ENCODE measurements at regions not wholly inside any gene's neighbourhood (a gene's known extent, or its start where the extent isn't known, plus 50 kb on each side); places are given as distances from the start of the nearest gene placed in this dataset.

DNA sequence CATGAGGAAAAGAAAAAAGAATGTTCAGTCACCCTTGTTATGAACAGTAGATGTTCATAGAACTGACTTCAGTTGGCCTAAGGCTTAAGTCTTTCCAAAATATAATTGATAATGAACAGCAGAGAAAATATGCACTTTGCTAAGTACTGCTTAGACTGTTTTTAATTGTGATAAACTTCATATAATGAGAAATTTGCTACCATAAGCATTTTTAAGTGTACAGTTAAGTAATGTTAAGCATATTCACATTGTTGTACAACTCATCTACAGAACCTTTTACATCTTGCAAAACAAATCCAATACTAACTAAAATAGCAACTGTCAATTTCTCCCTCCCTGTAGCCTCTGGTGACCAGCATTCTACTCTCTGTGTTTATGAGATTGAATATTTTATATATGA lies 792.2 kb upstream of the LCORL start:
- DNase-seq = no peak

DNA sequence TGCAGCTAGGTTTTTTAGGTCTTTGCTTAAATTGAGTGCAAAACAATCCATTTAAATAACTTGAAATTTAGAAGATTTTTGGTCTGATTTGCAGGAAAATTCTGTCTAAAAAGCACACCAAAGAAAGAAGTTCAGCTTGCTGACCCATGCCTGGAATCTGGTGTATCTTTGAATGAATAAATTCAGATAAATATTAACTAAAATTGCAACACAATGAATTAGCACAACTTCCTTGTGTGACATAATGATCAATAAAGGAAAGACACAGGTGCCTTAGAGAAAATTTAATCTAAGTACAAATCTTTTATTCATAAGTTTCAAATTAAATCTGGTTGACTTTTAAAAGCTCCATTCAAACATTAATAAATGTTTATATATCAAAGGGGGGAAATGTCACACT lies 791.5 kb upstream of the LCORL start:
- DNase-seq = no peak

DNA sequence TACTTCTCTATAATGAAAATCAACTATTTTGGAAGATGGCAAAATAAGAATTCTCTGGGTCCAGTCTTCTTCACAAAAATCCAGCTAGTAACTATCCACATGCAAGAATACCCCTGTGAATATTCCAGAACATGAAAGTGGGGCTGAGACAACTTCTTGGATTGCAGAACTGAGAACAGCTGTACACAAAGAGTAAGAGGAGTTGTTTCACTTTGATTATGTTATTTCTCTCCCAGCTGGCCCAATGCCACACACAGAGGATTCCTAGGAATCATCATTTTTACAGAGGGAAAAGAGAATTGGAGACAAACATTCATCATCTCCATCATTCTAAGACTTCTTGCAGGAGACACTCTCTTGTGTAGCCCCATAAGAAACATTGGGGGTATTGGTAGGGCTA lies 782.2 kb upstream of the LCORL start:
- no peak for DNase-seq

DNA sequence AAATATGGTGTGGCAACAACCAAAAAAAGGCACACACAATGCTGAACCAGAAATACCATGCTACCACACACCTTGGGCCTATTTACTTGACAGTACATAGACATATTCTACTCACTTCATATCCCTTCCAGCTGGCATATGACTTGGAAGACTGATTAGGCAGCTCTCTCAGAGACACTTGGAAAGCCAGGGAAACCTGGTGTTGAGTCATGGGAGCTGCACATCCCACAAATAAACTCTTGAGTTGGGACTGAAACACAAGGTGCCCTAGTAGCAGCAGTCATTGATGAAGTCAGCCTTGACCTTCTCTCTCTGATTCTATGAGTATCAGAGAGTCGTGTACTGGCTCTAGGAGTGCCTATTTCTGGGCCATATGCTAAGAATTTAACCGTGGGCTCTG lies 776.6 kb upstream of the LCORL start:
- DNase-seq = no peak

DNA sequence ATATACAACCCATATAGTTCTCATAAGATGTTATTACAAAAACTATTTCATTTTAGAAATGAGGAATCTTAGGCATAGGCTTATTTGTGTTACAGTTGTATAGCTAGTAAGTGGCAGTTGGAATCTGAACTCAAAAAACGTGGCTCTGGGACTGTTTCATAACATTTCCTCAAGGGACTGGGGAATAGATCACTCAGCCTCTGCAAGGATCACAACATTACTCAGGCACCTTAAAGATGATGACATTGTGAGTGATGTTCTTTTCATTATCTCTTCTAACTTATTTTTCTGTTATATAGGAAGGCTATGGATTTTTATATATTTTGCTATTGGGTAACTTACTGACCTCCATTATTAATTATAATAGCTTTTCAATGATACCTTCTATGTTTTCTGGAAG lies 774.2 kb upstream of the LCORL start:
- no peak for DNase-seq

DNA sequence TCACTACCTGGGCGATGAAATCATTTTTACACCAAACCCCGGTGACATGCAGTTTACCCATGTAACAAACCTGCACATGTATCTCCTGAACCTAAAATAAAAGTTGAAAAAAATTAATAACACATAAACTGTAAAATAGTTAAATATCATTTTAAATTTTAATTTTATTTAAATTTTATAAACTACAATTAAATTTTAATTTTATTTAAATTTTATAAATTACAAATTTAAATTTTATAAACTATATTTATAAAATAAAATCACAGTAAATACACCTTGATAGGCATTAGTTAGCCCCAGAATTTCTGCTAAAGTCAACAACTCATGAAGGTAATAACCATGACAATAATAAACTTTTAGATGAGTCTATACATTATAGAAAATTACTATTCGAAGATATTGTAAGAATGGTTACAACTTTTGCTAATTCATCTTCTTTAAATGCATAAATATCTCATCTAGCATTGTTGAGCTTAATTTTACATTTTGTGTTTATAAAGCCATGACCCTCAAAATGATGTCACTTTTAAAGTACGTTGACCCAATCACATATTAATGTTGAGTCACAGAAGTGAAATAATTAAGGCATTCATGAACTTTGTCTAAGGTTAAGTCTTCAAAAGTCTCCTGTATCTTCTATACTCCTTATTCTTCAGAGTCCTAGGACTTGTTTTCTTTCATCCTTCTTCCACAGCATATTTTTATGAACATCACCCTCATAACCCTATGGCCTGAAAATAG lies 755.8 kb upstream of the LCORL start:
- DNase-seq = no peak

DNA sequence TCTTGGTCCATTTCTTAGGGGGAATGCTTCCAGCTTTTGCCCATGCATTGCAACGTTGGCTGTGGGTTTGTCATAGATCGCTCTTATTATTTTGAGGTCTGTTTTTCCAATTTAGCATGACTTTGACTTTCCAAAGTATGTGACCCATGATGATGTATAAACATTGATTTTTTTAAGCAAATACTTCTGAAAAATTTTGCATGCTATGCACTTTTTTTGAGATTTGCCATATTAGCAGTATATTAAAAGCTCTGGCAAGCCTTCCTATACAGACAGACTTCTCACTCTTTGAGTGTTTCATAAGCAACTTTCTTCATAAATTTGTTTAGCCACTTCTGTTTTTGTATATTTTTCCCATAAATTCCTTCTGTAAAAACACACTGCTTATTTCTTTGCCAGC lies 746.4 kb upstream of the LCORL start:
- no peak for DNase-seq

DNA sequence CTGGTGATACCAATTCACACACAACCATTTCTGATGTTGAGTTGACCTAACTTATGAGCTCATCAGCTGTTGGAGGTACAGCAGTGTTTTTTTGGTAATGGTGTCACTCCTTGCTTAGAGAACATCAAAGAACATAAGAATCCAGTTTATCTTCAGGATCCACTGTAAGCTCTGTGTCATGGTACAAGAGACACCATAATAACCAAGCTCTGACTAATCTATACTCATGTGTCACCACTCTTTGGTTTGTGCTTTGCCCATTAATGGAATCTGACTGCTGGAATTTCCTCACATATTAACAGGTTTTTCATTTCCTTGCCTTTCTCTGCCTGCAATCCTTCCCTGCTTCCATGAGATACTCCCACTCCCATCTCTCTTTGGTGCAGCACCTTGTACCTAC lies 735.1 kb upstream of the LCORL start:
- no peak for DNase-seq

DNA sequence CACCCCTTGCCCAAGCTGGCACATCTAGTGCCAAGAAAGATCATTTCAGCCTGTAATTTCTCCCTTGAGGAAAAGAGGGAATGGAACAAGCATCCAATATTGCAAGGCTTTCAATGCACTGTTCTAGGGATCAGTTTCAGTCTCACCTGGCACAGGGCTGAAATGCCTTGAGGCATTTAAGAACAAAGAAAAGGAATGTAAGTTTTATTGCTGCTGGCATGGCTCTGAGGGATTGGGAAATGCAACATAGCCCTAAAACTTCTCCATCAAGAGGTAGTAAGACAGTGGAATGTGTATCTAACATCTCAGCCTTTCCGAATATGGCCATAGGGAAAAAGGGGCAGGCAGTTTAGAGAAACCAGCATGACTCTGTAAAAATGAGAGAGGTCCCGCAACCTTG lies 732.6 kb upstream of the LCORL start:
- DNase-seq = no peak

DNA sequence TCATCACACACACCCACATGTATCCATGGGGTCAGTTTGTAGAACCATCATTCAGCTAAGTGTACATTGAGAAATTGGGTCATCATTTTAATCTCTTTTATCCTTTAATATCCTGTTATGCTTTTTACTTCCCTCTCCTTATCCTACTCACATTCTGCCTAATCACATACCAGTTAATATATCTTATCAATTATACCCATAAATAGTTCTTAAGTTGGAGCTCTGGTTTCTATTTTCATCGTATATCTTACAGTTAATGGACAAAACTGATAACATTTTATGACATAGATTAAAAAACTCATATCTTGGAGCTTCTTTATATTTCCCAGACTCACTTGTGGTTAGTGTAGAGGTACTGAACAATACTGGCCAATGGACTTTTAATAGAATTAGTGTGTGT lies 729.5 kb upstream of the LCORL start:
- no peak for DNase-seq

DNA sequence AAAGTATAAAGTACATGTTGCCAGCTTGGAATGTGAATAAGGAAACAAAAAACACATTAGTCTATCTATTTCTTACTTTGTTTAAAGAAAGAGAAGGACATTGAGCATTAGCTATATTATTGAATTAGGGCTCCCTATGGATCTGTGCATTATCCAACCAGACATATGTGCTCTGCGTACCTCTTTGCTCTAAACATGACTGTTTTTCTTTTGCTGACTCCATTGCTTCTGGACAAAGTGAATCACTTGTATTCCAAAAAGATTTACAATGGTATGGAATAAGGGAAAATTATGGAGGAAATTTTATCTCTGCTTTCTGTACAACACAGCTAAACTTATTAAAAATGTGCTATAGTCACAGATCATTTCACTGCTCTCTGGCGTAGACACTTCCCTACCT lies 727.8 kb upstream of the LCORL start:
- DNase-seq = no peak

DNA sequence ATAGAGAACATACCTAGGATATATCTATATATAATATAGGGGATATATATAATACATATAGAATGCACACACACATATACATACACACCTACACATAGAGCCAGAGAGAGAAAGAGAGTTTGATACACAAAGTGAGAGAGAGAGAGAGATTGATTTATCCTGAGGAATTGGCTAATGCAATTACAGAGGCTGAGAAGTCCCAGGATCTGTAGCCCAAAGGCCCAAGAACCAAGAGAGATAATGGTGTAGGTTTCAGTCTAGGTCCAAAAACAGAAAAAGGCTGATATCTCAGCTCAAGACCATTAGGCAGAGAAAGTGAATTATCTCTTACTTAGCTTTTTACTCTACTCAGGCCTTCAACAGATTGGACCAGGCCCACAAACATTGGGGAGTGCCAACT lies 715.0 kb upstream of the LCORL start:
- no peak for DNase-seq

DNA sequence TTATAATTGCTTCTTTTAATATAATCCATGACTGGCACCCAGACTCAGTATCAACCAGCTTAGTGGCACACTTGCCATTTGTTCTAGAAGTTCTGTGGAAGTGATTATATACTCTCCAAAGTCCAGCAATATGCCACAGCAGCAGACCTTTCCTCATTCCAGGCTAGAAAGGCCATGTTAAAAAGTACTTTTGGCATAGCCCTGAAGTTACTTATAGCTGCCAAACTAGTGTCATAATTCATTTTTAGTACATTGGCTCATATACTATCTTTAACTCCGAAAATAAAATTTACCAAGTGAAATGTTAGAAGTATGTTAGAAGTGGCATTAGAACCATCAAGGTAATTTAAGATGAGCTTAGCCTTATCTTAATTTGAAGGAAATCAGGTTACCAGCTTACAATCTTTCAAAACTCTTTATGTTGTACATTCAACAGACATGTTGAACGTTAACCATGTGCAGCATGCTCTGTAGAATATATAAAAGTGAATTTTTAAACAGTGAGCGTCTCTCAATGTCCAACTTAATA lies 714.2 kb upstream of the LCORL start:
- DNase-seq = no peak

DNA sequence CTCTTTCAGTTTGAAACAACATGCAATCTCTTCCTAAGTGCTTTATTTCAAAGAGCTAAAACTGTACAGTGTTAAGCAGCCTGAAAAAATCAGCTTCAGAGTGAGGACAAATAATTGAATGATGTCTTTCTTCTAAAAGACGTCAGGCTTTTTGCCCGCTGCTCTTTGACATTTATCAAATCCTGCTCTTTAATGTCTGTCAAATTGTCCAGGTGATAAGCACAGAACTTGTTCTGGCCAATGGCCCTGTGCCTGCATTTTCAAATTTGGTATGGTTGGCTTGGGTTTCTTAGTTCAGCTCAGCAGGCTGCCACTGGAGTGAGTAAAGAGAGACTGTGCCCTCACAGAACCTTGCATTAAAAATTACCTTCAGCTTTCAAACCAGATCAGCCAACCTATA lies 712.9 kb upstream of the LCORL start:
- DNase-seq = no peak

DNA sequence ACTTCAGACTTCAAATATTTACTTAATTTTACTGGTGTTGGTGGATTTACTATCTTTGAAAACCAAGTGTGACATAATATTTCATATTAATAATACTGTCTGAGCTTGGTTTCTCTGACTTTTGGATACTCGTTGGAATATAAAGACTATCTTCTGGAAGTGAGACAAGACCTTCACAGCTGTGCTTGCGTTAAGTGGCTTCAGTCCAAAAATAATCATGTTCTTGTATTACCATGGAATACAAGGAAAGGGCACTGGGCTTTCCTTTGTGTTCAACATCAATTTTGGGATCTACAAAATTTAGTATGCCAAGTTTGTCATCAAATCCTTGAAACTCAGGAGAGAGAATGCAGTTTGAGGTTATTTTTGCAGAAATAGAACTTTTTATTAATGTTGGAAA lies 712.4 kb upstream of the LCORL start:
- DNase-seq = no peak

DNA sequence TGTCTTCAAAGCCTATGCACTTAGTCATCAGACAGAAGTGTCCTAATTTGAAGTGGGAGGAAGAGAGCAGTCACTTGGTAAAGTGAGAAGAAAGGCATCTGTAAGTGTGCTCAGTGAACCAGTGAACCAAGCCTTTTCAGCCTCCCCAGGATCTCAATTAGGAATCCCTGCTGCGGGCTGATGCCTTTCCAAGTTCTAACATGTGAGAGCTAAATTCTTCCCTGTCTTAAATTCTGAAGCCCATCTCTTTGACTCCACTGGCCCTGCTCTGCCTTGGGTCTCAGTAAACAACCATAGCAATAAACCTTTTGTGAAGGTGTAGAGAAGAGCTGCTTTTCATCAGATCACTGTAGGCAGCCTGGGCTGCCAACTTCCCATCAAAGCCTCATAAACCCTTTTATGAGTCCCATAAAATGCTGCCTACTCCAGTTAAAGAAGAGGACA lies 701.2 kb upstream of the LCORL start:
- DNase-seq = no peak

DNA sequence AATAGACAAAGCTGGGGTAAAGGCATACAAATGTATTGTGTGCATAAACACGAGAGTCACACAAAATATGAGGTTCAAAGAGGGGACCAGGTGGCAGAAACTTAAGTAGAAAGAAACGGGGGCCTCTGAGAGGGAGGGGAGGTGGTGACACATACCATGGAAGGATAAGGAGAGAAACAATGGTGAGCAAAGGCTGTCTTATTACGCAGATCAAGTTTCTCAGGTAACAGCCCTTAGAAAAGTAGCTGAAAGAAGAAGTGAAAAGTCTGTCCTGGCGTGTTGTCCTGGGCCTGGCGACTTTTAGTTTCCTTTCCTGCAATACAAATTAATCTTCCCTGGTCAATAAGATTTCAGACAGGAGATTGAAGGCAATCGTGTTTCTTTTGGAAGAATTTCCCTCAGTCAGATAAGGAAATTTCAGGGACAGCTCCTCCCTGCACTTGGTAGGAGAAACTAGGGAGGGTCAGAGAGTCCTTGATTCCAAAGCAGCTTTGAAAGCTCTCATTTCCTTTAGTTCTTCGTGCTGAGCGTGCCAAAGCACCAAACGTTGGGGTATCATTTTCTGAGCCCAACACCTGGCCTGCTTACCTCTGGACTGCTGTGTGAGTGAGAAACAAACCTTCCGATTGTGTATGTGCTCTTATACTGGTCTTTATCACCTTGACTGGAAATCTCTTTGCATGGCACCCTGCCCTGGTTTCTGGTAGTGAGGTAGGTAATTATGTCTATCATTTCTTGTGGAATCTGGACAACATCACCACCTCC lies 676.7 kb upstream of the LCORL start:
- DNase-seq = no peak

DNA sequence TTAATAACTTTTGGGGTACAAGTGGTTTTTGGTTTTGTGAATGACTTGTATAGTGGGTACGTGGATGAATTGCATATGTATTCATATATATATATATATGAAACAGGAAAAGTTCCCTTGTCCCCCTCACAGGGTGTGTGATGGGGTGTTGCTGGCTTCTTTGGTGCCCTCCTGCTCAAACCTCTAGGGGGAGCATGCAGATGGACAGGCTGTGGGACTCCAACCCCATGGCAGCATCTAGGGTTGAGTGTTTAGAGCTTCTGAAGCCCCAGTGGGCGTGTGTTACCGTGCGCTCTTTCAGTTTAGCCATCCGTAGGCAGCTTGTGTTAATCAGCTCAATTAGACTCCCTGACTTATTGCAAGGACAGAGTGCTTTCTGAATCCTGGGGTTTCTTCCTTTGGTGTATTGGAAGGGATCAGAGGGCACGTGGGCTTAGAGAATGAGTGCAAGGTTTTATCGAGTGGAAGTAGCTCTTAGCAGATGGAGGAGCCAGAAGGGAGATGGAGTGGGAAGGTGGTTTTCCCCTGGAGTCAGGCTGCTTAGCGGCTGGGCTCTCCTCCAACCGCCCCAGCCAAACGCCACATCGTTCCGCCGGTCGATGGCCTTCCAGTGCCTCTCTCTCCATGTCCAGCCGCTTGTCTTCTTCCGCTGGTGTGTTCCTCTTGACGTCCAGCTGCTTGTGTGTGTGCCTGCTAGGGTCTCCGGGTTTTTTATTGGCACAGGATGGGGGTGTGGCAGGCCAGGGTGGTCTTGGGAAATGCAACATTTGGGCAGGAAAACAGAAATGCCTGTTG lies 674.4 kb upstream of the LCORL start:
- DNase-seq = no peak

DNA sequence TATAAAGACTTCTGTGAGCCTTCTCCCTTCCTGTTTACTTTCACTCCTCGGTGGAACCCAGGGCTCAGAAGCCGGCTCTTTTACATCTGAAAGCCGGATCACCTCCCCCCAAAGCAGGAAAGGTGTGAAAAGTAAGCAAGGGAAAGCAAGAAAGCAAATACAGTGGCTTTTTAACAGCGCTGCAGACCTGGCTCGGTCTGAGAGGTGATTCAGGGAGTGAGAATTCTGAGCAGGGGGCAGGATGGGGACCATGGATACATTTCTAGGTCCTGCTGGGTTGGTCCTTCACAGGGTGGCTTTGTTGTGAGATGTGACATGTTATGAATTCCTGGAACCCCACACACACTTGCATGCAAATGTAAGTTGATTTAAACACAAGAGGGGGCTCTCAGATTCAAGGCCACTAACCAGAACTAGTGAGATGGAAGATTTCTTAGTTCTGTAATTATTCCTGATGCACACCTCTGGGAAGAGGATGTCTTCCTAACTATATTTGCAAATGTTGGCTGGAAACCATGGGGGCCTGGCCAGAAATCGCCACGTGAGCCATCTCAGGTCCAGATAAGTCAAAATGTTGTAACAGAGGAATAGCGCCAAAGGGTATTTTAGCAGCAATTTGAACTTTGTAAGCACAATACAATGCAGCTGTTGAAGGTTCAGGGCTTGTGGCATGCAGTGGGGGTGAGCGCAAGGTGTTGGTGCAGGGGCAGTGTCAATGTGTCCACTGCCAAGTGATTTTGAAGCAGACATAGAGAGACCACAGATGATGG lies 670.1 kb upstream of the LCORL start:
- no peak for DNase-seq

DNA sequence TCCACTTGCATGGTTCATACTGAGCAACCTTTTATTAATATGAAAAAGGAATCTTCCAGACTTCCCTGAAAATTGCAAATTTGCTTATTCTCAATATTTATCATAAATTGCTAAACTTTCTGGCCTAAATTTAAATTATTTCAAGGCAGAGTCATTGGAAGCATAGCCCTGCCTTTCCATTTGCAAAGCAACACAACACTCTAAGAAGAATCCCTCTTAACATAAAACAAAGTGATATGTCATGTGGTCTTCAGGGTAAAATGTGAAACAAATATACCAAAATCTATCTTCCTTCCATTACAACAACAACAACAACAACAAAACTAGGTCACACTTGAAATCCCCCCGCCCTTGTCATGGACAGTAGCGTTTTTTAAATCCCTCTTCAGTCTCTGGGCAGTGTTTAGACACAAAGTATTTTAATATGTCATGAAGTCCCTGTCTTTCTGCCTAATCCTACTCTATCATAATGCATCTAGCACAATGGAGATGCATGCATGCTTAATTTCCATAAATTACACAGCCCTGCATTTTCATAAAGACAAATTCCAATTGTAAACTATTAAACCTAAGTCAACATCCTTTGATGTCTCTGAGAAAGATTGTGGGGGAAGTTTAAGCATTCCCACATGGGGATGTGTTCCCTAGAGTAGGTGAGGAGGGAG lies 668.9 kb upstream of the LCORL start:
- no peak for DNase-seq

DNA sequence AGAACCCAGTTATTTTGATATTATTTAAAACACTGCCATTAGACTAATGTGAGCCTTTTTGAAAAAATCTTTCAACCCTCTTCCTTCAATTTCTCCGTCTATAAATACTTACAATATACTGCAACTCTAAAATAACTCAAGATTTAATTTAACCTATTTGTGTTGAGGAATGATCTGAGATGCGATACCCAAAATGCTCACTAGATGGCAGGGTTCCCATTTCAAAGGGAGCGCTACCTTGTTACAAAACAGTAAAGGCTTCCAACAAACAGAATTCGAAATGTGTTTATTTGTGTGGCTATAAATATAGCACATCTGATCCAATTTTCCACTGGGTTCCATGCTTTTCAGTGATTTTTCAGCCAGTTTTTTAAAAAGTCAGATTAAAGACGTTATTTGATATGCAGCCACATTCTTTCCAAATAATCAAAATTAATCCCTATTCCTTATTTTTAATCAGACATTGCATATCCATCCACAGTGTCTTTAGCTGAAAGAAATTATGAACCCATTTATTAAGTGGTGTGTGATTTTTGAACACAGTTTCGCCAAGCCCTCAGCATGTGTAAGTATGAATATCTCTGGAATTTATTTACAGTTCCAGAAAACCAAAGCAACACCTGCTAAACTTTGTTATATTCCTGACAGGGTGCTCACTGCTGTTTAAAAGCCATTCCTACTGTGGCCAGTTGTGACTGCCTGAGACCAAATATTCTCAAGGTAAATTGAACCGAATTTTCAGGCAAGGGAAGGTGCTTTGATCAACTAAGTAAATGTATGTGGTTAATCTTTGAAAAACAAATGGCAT lies 668.0 kb upstream of the LCORL start:
- peak; percentile 26 to 38 for DNase-seq

All from activated T-cell treated with anti-CD3 and anti-CD28 coated beads, Interleukin-2, amount 50 U/mL, for 48 hours (primary cell).